ENCODE measurements at regions not wholly inside any gene's neighbourhood (a gene's known extent, or its start where the extent isn't known, plus 50 kb on each side); places are given as distances from the start of the nearest gene placed in this dataset.
A peak's percentile ranks its signal among the peaks of the same experiment; 100 is the strongest.

DNA sequence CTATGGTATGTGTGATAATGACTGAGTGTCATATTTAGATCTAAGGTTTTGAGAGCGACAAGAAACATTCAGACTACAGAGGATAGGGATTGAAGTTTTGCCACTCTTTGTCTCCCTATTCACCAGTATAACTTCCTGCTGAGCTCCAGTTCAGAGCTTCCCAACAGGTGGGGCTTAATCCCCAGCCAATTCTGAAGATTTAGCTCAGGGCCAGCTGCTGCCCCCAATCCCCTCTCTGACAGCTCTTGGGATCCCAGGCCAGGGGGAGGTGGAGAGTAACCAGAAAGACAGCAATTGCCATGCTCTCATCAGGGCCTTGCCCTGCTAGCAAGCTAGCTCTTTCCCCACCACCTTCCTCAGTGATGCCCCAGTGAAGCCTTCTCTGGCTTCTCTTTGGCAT is 57.8 kb downstream of the TRIL start:
- TF ChIP-seq SIN3A (IDR thresholded peaks at IDR 0.05; ENCODE audit: borderline replicate concordance, insufficient read depth, low read length) (no peak), POLR2AphosphoS5 (IDR thresholded peaks at IDR 0.05; ENCODE audit: low read depth, low read length) (no peak), FOXP2 (optimal IDR thresholded peaks at IDR 0.05; ENCODE audit: borderline replicate concordance, extremely low read depth, extremely low read length, insufficient read depth) (no peak), TAF1 (IDR thresholded peaks at IDR 0.05; ENCODE audit: borderline replicate concordance, insufficient read depth, low read length) (no peak)
- TF ChIP-seq, protein P1, sequence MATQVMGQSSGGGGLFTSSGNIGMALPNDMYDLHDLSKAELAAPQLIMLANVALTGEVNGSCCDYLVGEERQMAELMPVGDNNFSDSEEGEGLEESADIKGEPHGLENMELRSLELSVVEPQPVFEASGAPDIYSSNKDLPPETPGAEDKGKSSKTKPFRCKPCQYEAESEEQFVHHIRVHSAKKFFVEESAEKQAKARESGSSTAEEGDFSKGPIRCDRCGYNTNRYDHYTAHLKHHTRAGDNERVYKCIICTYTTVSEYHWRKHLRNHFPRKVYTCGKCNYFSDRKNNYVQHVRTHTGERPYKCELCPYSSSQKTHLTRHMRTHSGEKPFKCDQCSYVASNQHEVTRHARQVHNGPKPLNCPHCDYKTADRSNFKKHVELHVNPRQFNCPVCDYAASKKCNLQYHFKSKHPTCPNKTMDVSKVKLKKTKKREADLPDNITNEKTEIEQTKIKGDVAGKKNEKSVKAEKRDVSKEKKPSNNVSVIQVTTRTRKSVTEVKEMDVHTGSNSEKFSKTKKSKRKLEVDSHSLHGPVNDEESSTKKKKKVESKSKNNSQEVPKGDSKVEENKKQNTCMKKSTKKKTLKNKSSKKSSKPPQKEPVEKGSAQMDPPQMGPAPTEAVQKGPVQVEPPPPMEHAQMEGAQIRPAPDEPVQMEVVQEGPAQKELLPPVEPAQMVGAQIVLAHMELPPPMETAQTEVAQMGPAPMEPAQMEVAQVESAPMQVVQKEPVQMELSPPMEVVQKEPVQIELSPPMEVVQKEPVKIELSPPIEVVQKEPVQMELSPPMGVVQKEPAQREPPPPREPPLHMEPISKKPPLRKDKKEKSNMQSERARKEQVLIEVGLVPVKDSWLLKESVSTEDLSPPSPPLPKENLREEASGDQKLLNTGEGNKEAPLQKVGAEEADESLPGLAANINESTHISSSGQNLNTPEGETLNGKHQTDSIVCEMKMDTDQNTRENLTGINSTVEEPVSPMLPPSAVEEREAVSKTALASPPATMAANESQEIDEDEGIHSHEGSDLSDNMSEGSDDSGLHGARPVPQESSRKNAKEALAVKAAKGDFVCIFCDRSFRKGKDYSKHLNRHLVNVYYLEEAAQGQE (IDR thresholded peaks at IDR 0.05; ENCODE audit: insufficient read depth in 1 of 2, low read depth in 2 of 2, low read length in 2 of 2) = no peak

DNA sequence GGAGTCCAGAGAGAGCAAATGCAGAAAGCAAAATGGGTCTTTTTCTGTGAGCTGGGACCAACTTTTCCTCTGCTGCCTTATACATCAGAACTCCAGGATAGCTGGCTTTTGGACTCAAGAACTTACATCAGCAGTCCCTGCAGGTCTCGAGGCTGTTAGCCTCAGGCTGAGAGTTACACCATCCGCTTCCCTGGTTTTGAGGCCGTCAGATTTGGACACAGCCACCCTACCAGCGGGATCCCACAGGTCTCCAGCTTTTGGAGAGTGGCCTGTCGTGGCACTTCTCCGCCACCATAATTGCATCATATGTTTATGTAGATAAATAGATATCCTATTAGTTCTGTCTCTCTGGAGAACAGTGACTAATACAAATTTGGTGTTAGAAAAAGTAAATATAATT is 64.2 kb downstream of the TRIL start:
- TF ChIP-seq SIN3A (IDR thresholded peaks at IDR 0.05; ENCODE audit: borderline replicate concordance, insufficient read depth, low read length) (no peak), TAF1 (IDR thresholded peaks at IDR 0.05; ENCODE audit: borderline replicate concordance, insufficient read depth, low read length) (no peak), POLR2AphosphoS5 (IDR thresholded peaks at IDR 0.05; ENCODE audit: low read depth, low read length) (no peak), FOXP2 (optimal IDR thresholded peaks at IDR 0.05; ENCODE audit: borderline replicate concordance, extremely low read depth, extremely low read length, insufficient read depth) (no peak)
- TF ChIP-seq, protein P1 (IDR thresholded peaks at IDR 0.05; ENCODE audit: insufficient read depth in 1 of 2, low read depth in 2 of 2, low read length in 2 of 2) = no peak

DNA sequence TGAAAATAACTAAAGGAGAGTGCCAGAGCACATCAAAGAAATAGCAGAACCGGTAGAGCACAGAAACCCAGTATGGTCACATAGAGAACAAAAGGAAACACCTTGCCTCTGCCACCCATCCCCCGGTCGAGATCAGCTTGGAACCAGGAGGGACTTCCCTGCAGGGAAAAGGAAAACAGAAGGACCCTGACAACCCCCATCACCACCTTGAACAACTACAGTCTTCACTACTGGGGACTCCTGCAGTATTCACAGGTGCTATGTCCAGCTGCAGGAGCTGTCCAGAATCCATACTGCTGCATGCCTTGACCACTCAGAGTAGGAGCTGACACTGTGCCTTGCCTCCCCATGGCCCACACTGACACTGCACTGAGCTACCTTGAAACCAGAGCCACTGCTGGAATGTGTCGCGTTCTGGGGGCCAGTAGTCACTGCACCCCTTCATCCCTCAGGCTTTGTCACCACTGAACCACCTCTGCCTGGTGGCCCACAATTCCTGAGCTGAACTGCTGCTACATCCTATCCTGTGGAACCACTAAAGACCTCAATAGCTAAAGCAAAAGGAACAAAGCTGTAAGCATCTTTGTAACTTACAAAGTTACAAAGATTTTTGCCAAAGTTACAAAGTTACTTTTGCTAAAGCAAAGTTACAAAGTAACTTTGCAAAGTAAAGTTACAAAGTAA is 66.8 kb downstream of the TRIL start:
- TF ChIP-seq, protein P1 (IDR thresholded peaks at IDR 0.05; ENCODE audit: insufficient read depth in 1 of 2, low read depth in 2 of 2, low read length in 2 of 2) = peak in 1 of 2 experiments; percentile 75; a peak in 2 of 4 replicates
- TF ChIP-seq TAF1 (IDR thresholded peaks at IDR 0.05; ENCODE audit: borderline replicate concordance, insufficient read depth, low read length) (no peak), SIN3A (IDR thresholded peaks at IDR 0.05; ENCODE audit: borderline replicate concordance, insufficient read depth, low read length) (no peak), POLR2AphosphoS5 (IDR thresholded peaks at IDR 0.05; ENCODE audit: low read depth, low read length) (no peak), FOXP2 (optimal IDR thresholded peaks at IDR 0.05; ENCODE audit: borderline replicate concordance, extremely low read depth, extremely low read length, insufficient read depth) (no peak)

DNA sequence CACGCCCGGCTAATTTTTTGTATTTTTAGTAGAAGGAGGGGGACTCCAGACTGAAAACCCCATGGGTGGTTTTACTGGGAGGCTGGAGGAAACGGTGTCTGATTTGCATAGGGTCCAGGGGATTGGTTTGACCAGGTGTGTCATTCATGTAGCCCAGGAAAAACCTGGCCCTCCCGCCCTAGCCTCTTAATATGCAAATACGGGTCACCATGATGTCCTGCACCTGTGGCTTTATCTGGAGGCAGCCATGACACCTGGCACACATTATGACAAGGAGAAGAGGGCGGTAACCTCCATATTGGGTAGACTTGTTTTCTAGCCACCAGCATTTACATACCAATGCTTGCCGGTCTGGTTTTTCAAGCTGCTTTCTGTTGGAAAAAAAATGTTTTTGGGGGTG is 68.0 kb downstream of the TRIL start:
- TF ChIP-seq FOXP2 (optimal IDR thresholded peaks at IDR 0.05; ENCODE audit: borderline replicate concordance, extremely low read depth, extremely low read length, insufficient read depth) (no peak), POLR2AphosphoS5 (IDR thresholded peaks at IDR 0.05; ENCODE audit: low read depth, low read length) (no peak), TAF1 (IDR thresholded peaks at IDR 0.05; ENCODE audit: borderline replicate concordance, insufficient read depth, low read length) (no peak), SIN3A (IDR thresholded peaks at IDR 0.05; ENCODE audit: borderline replicate concordance, insufficient read depth, low read length) (no peak)
- TF ChIP-seq, protein P1 (IDR thresholded peaks at IDR 0.05; ENCODE audit: insufficient read depth in 1 of 2, low read depth in 2 of 2, low read length in 2 of 2) = no peak
